ENCODE measurements at regions not wholly inside any gene's neighbourhood (a gene's known extent, or its start where the extent isn't known, plus 50 kb on each side); places are given as distances from the start of the nearest gene placed in this dataset.

DNA sequence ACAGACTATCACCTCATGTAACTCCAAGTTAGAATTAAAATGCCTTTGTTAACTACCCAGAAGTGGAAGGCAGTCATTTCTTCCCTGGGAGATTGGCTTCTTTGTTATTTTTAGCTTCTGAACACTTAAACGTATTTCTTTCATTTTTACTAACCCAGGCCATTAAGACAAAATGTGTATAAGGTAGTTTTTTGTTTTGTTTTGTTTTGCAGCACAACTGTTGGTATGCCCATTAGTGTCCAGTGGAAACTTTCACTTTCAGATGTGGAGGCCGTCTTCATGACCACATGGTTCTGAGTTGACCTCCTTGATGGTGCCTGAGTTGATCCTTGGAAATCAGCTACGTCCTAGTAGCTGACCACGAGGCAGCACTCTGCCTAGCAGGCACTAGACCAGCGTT is 264.6 kb upstream of the ZNF608 start:
- TF ChIP-seq CTCF (IDR thresholded peaks at IDR 0.05; ENCODE audit: low read depth, low read length, missing control alignments): no peak
- no peak for DNase-seq (ENCODE audit: low read depth)
- no peak overlapping the region for H3K4me3 ChIP-seq (ENCODE audit: low read depth, low read length)
- in situ Hi-C loops (cut with HindIII; ENCODE audit: low sequenced_read_pairs): no loop called here

GRCh38 chr5:125011419-125011818 is 265.0 kb upstream of the ZNF608 start:
- TF ChIP-seq CTCF (IDR thresholded peaks at IDR 0.05; ENCODE audit: low read depth, low read length, missing control alignments): no peak
- no peak for DNase-seq (ENCODE audit: low read depth)
- no peak overlapping the region for H3K4me3 ChIP-seq (ENCODE audit: low read depth, low read length)
- in situ Hi-C loops (cut with HindIII; ENCODE audit: low sequenced_read_pairs): no loop called here

DNA sequence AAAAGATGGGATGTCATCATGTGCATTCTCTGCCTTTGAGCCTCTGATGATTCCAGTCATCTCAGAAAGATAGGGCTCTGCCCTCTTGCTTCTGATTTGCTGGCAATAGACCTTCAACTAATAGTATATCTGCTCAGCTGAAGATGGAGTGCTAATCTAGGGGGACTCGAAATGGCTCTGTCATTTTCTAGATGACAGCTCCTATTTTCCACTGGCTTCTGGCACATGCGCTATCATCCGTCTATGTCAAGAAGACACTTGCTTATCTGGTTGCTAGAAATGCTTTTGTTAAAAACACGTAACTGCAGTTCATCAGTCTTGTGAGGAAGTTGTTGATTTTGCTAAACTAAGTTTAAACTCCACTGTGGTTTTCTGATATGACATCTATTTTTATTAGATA is 265.5 kb upstream of the ZNF608 start:
- TF ChIP-seq CTCF (IDR thresholded peaks at IDR 0.05; ENCODE audit: low read depth, low read length, missing control alignments): no peak
- in situ Hi-C loops (cut with HindIII; ENCODE audit: low sequenced_read_pairs): no loop called here
- DNase-seq (ENCODE audit: low read depth): no peak
- no peak overlapping the region for H3K4me3 ChIP-seq (ENCODE audit: low read depth, low read length)

- no peak for TF ChIP-seq CTCF (IDR thresholded peaks at IDR 0.05; ENCODE audit: low read depth, low read length, missing control alignments)
- no peak for DNase-seq (ENCODE audit: low read depth)
- in situ Hi-C loops (cut with HindIII; ENCODE audit: low sequenced_read_pairs): no loop called here
- no peak overlapping the region for H3K4me3 ChIP-seq (ENCODE audit: low read depth, low read length)
Observed at GRCh38 chr5:125012727-125013451, 266.4 kb upstream of the ZNF608 start.

DNA sequence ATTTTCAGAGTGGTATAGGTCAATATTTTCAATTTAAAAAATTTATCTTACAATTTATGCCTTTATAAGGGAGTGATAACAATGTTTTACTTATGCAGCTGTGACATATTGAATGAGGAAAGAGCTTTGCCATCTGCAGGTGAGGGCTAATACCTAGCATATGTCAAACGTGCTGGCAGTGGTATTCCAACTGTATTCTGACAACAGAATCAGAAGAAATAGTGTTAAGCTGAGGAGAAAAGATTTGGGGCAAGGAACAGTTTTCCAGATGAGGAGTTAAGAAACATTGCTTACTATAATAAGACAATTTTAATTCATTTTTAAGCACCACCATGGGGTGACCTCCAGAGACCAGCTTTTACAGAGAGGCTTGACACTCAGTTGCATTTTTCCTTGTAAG is 267.8 kb upstream of the ZNF608 start:
- no peak for TF ChIP-seq CTCF (IDR thresholded peaks at IDR 0.05; ENCODE audit: low read depth, low read length, missing control alignments)
- no peak for DNase-seq (ENCODE audit: low read depth)
- no peak overlapping the region for H3K4me3 ChIP-seq (ENCODE audit: low read depth, low read length)
- in situ Hi-C loops (cut with HindIII; ENCODE audit: low sequenced_read_pairs): no loop called here

GRCh38 chr5:125017796-125018195 is 271.4 kb upstream of the ZNF608 start:
- in situ Hi-C loops (cut with HindIII; ENCODE audit: low sequenced_read_pairs): no loop called here
- no peak for DNase-seq (ENCODE audit: low read depth)
- no peak for TF ChIP-seq CTCF (IDR thresholded peaks at IDR 0.05; ENCODE audit: low read depth, low read length, missing control alignments)
- no peak overlapping the region for H3K4me3 ChIP-seq (ENCODE audit: low read depth, low read length)
